ENCODE measurements at regions not wholly inside any gene's neighbourhood (a gene's known extent, or its start where the extent isn't known, plus 50 kb on each side); places are given as distances from the start of the nearest gene placed in this dataset.

GRCh38 chr5:92952243-92952642 is 628.8 kb downstream of the NR2F1-AS1 start:
- TF ChIP-seq POLR2A (IDR thresholded peaks at IDR 0.05; ENCODE audit: low read depth, low read length) (no peak), POLR2AphosphoS5 (IDR thresholded peaks at IDR 0.05; ENCODE audit: insufficient read depth, low read depth, low read length) (no peak), GATA2 (IDR thresholded peaks at IDR 0.05; ENCODE audit: insufficient read depth, insufficient read length, low read depth, low read length) (no peak), JUN (IDR thresholded peaks at IDR 0.05; ENCODE audit: borderline replicate concordance, insufficient read depth, insufficient read length, low read depth) (no peak), FOS (IDR thresholded peaks at IDR 0.05; ENCODE audit: borderline replicate concordance, insufficient read depth, low read length) (no peak), EZH2 (IDR thresholded peaks at IDR 0.05; ENCODE audit: borderline replicate concordance, low read depth, low read length, severe bottlenecking) (no peak)
- TF ChIP-seq, protein P1, sequence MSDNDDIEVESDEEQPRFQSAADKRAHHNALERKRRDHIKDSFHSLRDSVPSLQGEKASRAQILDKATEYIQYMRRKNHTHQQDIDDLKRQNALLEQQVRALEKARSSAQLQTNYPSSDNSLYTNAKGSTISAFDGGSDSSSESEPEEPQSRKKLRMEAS (IDR thresholded peaks at IDR 0.05; ENCODE audit: insufficient read depth, insufficient read length): no peak
- TF ChIP-seq, protein P2, sequence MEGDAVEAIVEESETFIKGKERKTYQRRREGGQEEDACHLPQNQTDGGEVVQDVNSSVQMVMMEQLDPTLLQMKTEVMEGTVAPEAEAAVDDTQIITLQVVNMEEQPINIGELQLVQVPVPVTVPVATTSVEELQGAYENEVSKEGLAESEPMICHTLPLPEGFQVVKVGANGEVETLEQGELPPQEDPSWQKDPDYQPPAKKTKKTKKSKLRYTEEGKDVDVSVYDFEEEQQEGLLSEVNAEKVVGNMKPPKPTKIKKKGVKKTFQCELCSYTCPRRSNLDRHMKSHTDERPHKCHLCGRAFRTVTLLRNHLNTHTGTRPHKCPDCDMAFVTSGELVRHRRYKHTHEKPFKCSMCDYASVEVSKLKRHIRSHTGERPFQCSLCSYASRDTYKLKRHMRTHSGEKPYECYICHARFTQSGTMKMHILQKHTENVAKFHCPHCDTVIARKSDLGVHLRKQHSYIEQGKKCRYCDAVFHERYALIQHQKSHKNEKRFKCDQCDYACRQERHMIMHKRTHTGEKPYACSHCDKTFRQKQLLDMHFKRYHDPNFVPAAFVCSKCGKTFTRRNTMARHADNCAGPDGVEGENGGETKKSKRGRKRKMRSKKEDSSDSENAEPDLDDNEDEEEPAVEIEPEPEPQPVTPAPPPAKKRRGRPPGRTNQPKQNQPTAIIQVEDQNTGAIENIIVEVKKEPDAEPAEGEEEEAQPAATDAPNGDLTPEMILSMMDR (IDR thresholded peaks at IDR 0.05; ENCODE audit: extremely low read depth in 1 of 2, insufficient read depth in 1 of 2, low read depth in 1 of 2, low read length in 2 of 2): no peak
- FAIRE-seq (no peak), DNase-seq (ENCODE audit: low read depth, low spot score) (no peak)
- Histone ChIP-seq H3K4me2 (ENCODE audit: insufficient read depth, low read length) (no peak overlapping the region), H3K9me3 (replicated peaks; ENCODE audit: control insufficient read depth, insufficient read depth, low read length) (no peaks in the 10 kb centered on the region), H3K27ac (ENCODE audit: insufficient read depth, low read depth, low read length) (no peak overlapping the region), H3K4me1 (ENCODE audit: control insufficient read depth, extremely low read depth, insufficient read depth, low read length) (no peaks in the 10 kb centered on the region), H3K9me1 (replicated peaks; ENCODE audit: control insufficient read depth, extremely low read depth, insufficient read depth, low read length) (no peaks in the 10 kb centered on the region), H3K9ac (replicated peaks; ENCODE audit: extremely low read depth, insufficient read depth, low read length) (no peak overlapping the region), H3K4me3 (replicated peaks in 1 of 3; ENCODE audit: insufficient read depth in 1 of 3, low read depth in 1 of 3, low read length in 3 of 3) (no peak overlapping the region), H4K20me1 (replicated peaks; ENCODE audit: control insufficient read depth, extremely low read depth, insufficient read depth, low read length) (no peaks in the 10 kb centered on the region), H3K27me3 (ENCODE audit: control insufficient read depth in 2 of 2, insufficient read depth in 2 of 2, low read length in 2 of 2) (no peaks in the 10 kb centered on the region), H3K36me3 (ENCODE audit: control insufficient read depth in 2 of 2, extremely low read depth in 1 of 2, insufficient read depth in 2 of 2, low read length in 2 of 2) (no peaks in the 10 kb centered on the region), H2AFZ (ENCODE audit: low read depth, low read length) (no peak overlapping the region), H3K79me2 (ENCODE audit: control insufficient read depth, insufficient read depth, low read length) (no peaks in the 10 kb centered on the region)
- ChIA-PET POLR2A (no interaction called here), CTCF (no interaction called here)
- intact Hi-C loops (cut with micrococcal nuclease): no loop called here
- dilution Hi-C loops (cut with MboI; ENCODE audit: extremely low pct_ligation_motif_present, low sequenced_read_pairs): no loop called here
- no TSS peak for BruUV-seq (replicated peaks)

Data from endothelial cell of umbilical vein (primary cell).